ENCODE measurements at regions not wholly inside any gene's neighbourhood (a gene's known extent, or its start where the extent isn't known, plus 50 kb on each side); places are given as distances from the start of the nearest gene placed in this dataset.

GRCh38 chr5:155309021-155309746 lies 295.6 kb downstream of the KIF4B start:
- no peak for TF ChIP-seq POLR2AphosphoS5 (IDR thresholded peaks at IDR 0.05)
- TF ChIP-seq CTCF (IDR thresholded peaks at IDR 0.05 in 8 of 11, conservative IDR thresholded peaks at IDR 0.05 in 3 of 11) = no peak
- no peak for TF ChIP-seq POLR2A (IDR thresholded peaks at IDR 0.05)

Data from spleen (tissue), 7 donors.